Stimulated activated CD4-positive, alpha-beta T cell treated with anti-CD3 and anti-CD28 coated beads, Interleukin-1b, Interleukin-23, amount 100 ng/mL, for 24 hours (primary cell): ENCODE measurements at regions not wholly inside any gene's neighbourhood (a gene's known extent, or its start where the extent isn't known, plus 50 kb on each side); places are given as distances from the start of the nearest gene placed in this dataset.

Experiments used
- DNase-seq, 4 experiments: peaks; one replicate each; pipeline ENCODE4 v3.0.0-alpha.2; 2020; ENCODE audit warnings: low read depth in 4 of 4, low spot score in 1 of 4

GRCh38 chr7:41052201-41052600 is 650.7 kb downstream of the INHBA start:
- DNase-seq = no peak

- DNase-seq = no peak
Observed at GRCh38 chr7:41051535-41051934, 651.4 kb downstream of the INHBA start.

- DNase-seq = no peak
Observed at GRCh38 chr7:41051062-41051461, 651.8 kb downstream of the INHBA start.

GRCh38 chr7:41048771-41049170 is 654.1 kb downstream of the INHBA start:
- DNase-seq = no peak

- no peak for DNase-seq
Observed at GRCh38 chr7:41047789-41048191, 655.1 kb downstream of the INHBA start.

GRCh38 chr7:41047211-41047610 is 655.7 kb downstream of the INHBA start:
- DNase-seq = no peak

- DNase-seq = no peak
Observed at GRCh38 chr7:41046776-41047175, 656.1 kb downstream of the INHBA start.

GRCh38 chr7:41046221-41046761 is 656.6 kb downstream of the INHBA start:
- no peak for DNase-seq

GRCh38 chr7:41045556-41046123 is 657.2 kb downstream of the INHBA start:
- DNase-seq = no peak

GRCh38 chr7:41039981-41040380 is 662.9 kb downstream of the INHBA start:
- DNase-seq = no peak

- no peak for DNase-seq
Observed at GRCh38 chr7:41039386-41039953, 663.4 kb downstream of the INHBA start.

- DNase-seq = no peak
Observed at GRCh38 chr7:41038211-41038610, 664.7 kb downstream of the INHBA start.

- no peak for DNase-seq
Observed at GRCh38 chr7:41037691-41038090, 665.2 kb downstream of the INHBA start.

GRCh38 chr7:41035794-41036193 is 667.1 kb downstream of the INHBA start:
- DNase-seq = no peak

GRCh38 chr7:41033500-41033899 is 669.4 kb downstream of the INHBA start:
- no peak for DNase-seq

GRCh38 chr7:41030673-41031072 is 672.2 kb downstream of the INHBA start:
- no peak for DNase-seq

- DNase-seq = no peak
Observed at GRCh38 chr7:41029072-41029499, 673.8 kb downstream of the INHBA start.

- DNase-seq = no peak
Observed at GRCh38 chr7:41028580-41028979, 674.3 kb downstream of the INHBA start.

- DNase-seq = no peak
Observed at GRCh38 chr7:41027428-41028115, 675.3 kb downstream of the INHBA start.

- no peak for DNase-seq
Observed at GRCh38 chr7:41024126-41024525, 678.8 kb downstream of the INHBA start.

GRCh38 chr7:41020056-41020455 is 682.8 kb downstream of the INHBA start:
- no peak for DNase-seq

GRCh38 chr7:41013117-41013516 is 689.8 kb downstream of the INHBA start:
- DNase-seq = no peak
